ENCODE measurements at regions not wholly inside any gene's neighbourhood (a gene's known extent, or its start where the extent isn't known, plus 50 kb on each side); places are given as distances from the start of the nearest gene placed in this dataset.

GRCh38 chr18:64474773-64475172, 325.9 kb upstream of the LINC00305 start:
- 0% methylated on average over 6 of the region's 7 CpGs for WGBS (ENCODE audit: insufficient coverage, low coverage, missing lambda C conversion rate)
- Histone ChIP-seq H3K9me3 (replicated peaks; ENCODE audit: control insufficient read depth, insufficient read depth, low read depth, low read length) (no peaks in the 10 kb centered on the region), H4K20me1 (replicated peaks; ENCODE audit: control insufficient read depth, insufficient read depth, low read length) (no peaks in the 10 kb centered on the region), H3K9ac (ENCODE audit: insufficient read depth in 1 of 2, low read depth in 2 of 2, low read length in 2 of 2) (no peak overlapping the region), H2AFZ (ENCODE audit: low read depth, low read length) (no peak overlapping the region), H3K9me1 (ENCODE audit: control insufficient read depth, insufficient read depth, low read length) (no peaks in the 10 kb centered on the region), H3K36me3 (ENCODE audit: control insufficient read depth, insufficient read depth, low read length) (no peaks in the 10 kb centered on the region), H3K4me1 (replicated peaks in 1 of 2; ENCODE audit: control insufficient read depth in 2 of 2, insufficient read depth in 2 of 2, low read length in 2 of 2) (no peaks in the 10 kb centered on the region), H3K4me3 (no peak overlapping the region), H3K4me2 (ENCODE audit: insufficient read depth, low read length) (no peak overlapping the region), H3K27me3 (ENCODE audit: control insufficient read depth in 2 of 2, insufficient read depth in 2 of 2, low read length in 2 of 2) (no peaks in the 10 kb centered on the region), H3K27ac (ENCODE audit: extremely low read depth, low read depth, low read length) (no peak overlapping the region), H3K79me2 (ENCODE audit: control insufficient read depth, insufficient read depth, low read length) (no peaks in the 10 kb centered on the region)
- FAIRE-seq = no peak
- ChIA-PET CTCF (ENCODE audit: low intra/inter-chr PET ratio) (no interaction called here), POLR2A (no interaction called here)
- in situ Hi-C loops (cut with MboI) (no loop called here), intact Hi-C loops (cut with micrococcal nuclease) (no loop called here)
- TF ChIP-seq CHD1 (IDR thresholded peaks at IDR 0.05; ENCODE audit: low read length) (no peak), KDM4B (IDR thresholded peaks at IDR 0.05; ENCODE audit: borderline replicate concordance in 2 of 2, low read depth in 1 of 2) (no peak), PHF21A (IDR thresholded peaks at IDR 0.05; ENCODE audit: borderline replicate concordance, low read depth) (no peak), SNAPC5 (CRISPR knock-in tag; IDR thresholded peaks at IDR 0.05) (no peak), TAF9B (IDR thresholded peaks at IDR 0.05; ENCODE audit: partially characterized antibody) (no peak), JUN (IDR thresholded peaks at IDR 0.05; ENCODE audit: borderline replicate concordance, low read depth, low read length) (no peak), JUN (CRISPR knock-in tag; IDR thresholded peaks at IDR 0.05; ENCODE audit: borderline replicate concordance) (no peak), ZBTB17 (CRISPR knock-in tag; IDR thresholded peaks at IDR 0.05) (no peak), KAT7 (CRISPR knock-in tag; IDR thresholded peaks at IDR 0.05; ENCODE audit: borderline replicate concordance) (no peak), ZNF444 (CRISPR knock-in tag; IDR thresholded peaks at IDR 0.05) (no peak), TRIM28 (IDR thresholded peaks at IDR 0.05) (no peak)
- TF ChIP-seq, protein P1, sequence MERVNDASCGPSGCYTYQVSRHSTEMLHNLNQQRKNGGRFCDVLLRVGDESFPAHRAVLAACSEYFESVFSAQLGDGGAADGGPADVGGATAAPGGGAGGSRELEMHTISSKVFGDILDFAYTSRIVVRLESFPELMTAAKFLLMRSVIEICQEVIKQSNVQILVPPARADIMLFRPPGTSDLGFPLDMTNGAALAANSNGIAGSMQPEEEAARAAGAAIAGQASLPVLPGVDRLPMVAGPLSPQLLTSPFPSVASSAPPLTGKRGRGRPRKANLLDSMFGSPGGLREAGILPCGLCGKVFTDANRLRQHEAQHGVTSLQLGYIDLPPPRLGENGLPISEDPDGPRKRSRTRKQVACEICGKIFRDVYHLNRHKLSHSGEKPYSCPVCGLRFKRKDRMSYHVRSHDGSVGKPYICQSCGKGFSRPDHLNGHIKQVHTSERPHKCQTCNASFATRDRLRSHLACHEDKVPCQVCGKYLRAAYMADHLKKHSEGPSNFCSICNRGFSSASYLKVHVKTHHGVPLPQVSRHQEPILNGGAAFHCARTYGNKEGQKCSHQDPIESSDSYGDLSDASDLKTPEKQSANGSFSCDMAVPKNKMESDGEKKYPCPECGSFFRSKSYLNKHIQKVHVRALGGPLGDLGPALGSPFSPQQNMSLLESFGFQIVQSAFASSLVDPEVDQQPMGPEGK (CRISPR knock-in tag; IDR thresholded peaks at IDR 0.05; ENCODE audit: borderline replicate concordance) = no peak
- BruUV-seq (replicated peaks) = no TSS peak
- no peak for ATAC-seq
- DNase-seq (ENCODE audit: extremely low read depth in 1 of 4, low spot score in 3 of 4) = no peak

Measured in K562 (cell line).